SH-SY5Y (cell line): ENCODE measurements at regions not wholly inside any gene's neighbourhood (a gene's known extent, or its start where the extent isn't known, plus 50 kb on each side); places are given as distances from the start of the nearest gene placed in this dataset.

ENCODE experiments used
- GATA2 ChIP-seq: IDR thresholded peaks from 2 replicates; pipeline ENCODE4 v1.6.1; 2011; ENCODE audit warnings: mild to moderate bottlenecking, low read depth, low read length
- GATA3 ChIP-seq: IDR thresholded peaks from 2 replicates; pipeline ENCODE4 v1.6.1; 2011; ENCODE audit warnings: low read depth, mild to moderate bottlenecking, low read length, moderate library complexity

GRCh38 chr3:64457811-64458210 lies 230.0 kb downstream of the ADAMTS9 start:
- TF ChIP-seq GATA2, result no peak
- TF ChIP-seq GATA3, result no peak
